HepG2 (cell line): ENCODE measurements at regions not wholly inside any gene's neighbourhood (a gene's known extent, or its start where the extent isn't known, plus 50 kb on each side); places are given as distances from the start of the nearest gene placed in this dataset.

Source experiments
- ATAC-seq: fragments of 200-7000 bp; cut with Tn5 transposase; 3 replicates; pipeline ENCODE4 v1.9.1; 2020; ENCODE audit warnings: mild to moderate bottlenecking, moderate library complexity
- BruUV-seq: library from RNA; stranded (reverse); fragments of 400-500 nt; replicated peaks from 2 replicates; lab custom pipeline; 2021; lab: Mats Ljungman, UMichigan
- CTCF ChIA-PET: fragments of 300-600 bp; formaldehyde crosslinking; extraction: SDS; loops from one replicate; lab custom pipeline; 2021; ENCODE audit warnings: low total read pairs, inconsistent platforms, low intra/inter-chr PET ratio; lab: Yijun Ruan, JAX
- POLR2A ChIA-PET: fragments of 350-600 bp; sonication (Branson Sonifier 250); formaldehyde crosslinking; loops from one replicate; lab custom pipeline; 2020; ENCODE audit warnings: antibody characterized with exemption, inconsistent platforms; lab: Yijun Ruan, JAX
- DNase-seq: peaks from one replicate; pipeline ENCODE4 v3.0.0-alpha.2; 2015; ENCODE audit warnings: low spot score
- FAIRE-seq: peaks from 3 replicates; lab custom pipeline; 2011; peaks lifted over from hg19 to GRCh38; lab: Jason Lieb, UNC
- H2AFZ ChIP-seq: one replicate; pipeline ENCODE4 v1.6.1; 2011; ENCODE audit warnings: low read length, inconsistent platforms
- H3K27ac ChIP-seq: fragments of 300-600 bp; 3 replicates; pipeline ENCODE4 v1.8.0; 2011; ENCODE audit warnings: mixed run types, mild to moderate bottlenecking, mixed read lengths, low read length, inconsistent platforms; ENCODE audit not compliant: insufficient read depth; ENCODE audit errors: extremely low read length
- H3K27me3 ChIP-seq, 2 experiments: fragments of 200-600 bp in 1 of 2; 2 replicates in 1 of 2; 3 replicates in 1 of 2; pipeline versions ENCODE4 v1.6.0 to v1.8.0; 2011; ENCODE audit warnings: low read length in 2 of 2, mild to moderate bottlenecking in 2 of 2, moderate library complexity in 2 of 2, inconsistent platforms in 1 of 2; ENCODE audit not compliant: insufficient read depth in 2 of 2, control insufficient read depth in 1 of 2
- H3K36me3 ChIP-seq, 2 experiments: fragments of 200-600 bp in 1 of 2; replicated peaks in 1 of 2; 2 replicates in 1 of 2; 3 replicates in 1 of 2; pipeline versions ENCODE4 v1.5.1 to v1.8.0; 2011; ENCODE audit warnings: low read length in 2 of 2, inconsistent platforms in 1 of 2; ENCODE audit not compliant: insufficient read depth in 2 of 2, control insufficient read depth in 1 of 2
- H3K4me1 ChIP-seq: 2 replicates; pipeline ENCODE4 v1.5.1; 2012; ENCODE audit warnings: low read length, inconsistent platforms; ENCODE audit not compliant: insufficient read depth
- H3K4me2 ChIP-seq: 2 replicates; pipeline ENCODE4 v1.6.0; 2011; ENCODE audit warnings: low read depth, low read length, inconsistent platforms
- H3K4me3 ChIP-seq, 3 experiments: fragments of 200-600 bp in 1 of 3; sonication (generic), shearing (Covaris generic) in 1 of 3; replicated peaks in 1 of 3; 2 replicates each; pipeline ENCODE4 v1.5.1; 2011 to 2016; ENCODE audit warnings: low read length in 3 of 3, inconsistent platforms in 2 of 3, low read depth in 2 of 3, mild to moderate bottlenecking in 2 of 3, control low read depth in 1 of 3, mixed read lengths in 1 of 3; ENCODE audit not compliant: insufficient read depth in 1 of 3
- H3K79me2 ChIP-seq: one replicate; pipeline ENCODE4 v1.6.1; 2011; ENCODE audit warnings: low read length, inconsistent platforms; ENCODE audit not compliant: insufficient read depth
- H3K9ac ChIP-seq: 2 replicates; pipeline ENCODE4 v1.6.0; 2011; ENCODE audit warnings: mild to moderate bottlenecking, low read depth, low read length, inconsistent platforms; ENCODE audit not compliant: insufficient read depth
- H3K9me3 ChIP-seq: 2 replicates; pipeline ENCODE4 v1.5.1; 2012; ENCODE audit warnings: mild to moderate bottlenecking, low read length
- H4K20me1 ChIP-seq: 2 replicates; pipeline ENCODE4 v1.6.0; 2011; ENCODE audit warnings: inconsistent platforms, mild to moderate bottlenecking, low read length, moderate library complexity; ENCODE audit not compliant: insufficient read depth
- CREB1 ChIP-seq, 2 experiments: fragments of 450-650 bp in 1 of 2; IDR thresholded peaks; 2 replicates each; pipeline ENCODE4 v1.6.1; 2016 to 2017; ENCODE audit warnings: control low read depth in 1 of 2, mild to moderate bottlenecking in 1 of 2, missing compliant biosample characterization in 1 of 2, missing genetic modification characterization in 1 of 2
- DPF2 ChIP-seq: sonication (generic); formaldehyde crosslinking; IDR thresholded peaks from 2 replicates; pipeline ENCODE4 v1.4.0; 2020; ENCODE audit warnings: mild to moderate bottlenecking, low read depth, missing genetic modification reagents, borderline replicate concordance
- DR1 ChIP-seq: sonication (generic); formaldehyde crosslinking; IDR thresholded peaks from 2 replicates; pipeline ENCODE4 v1.8.0; 2021; ENCODE audit warnings: mild to moderate bottlenecking, missing genetic modification reagents, inconsistent platforms
- HDAC1 ChIP-seq: sonication (generic); formaldehyde crosslinking; IDR thresholded peaks from 2 replicates; pipeline ENCODE4 v1.5.1; 2020; ENCODE audit warnings: mild to moderate bottlenecking, missing genetic modification reagents
- RCOR2 ChIP-seq: IDR thresholded peaks from 2 replicates; pipeline ENCODE4 v1.6.1; 2016; ENCODE audit warnings: missing biosample characterization, missing genetic modification reagents
- TP53 ChIP-seq: sonication (generic); formaldehyde crosslinking; conservative IDR thresholded peaks from 2 replicates; pipeline ENCODE4 v1.4.0; 2020; ENCODE audit warnings: missing genetic modification reagents
- ZBTB43 ChIP-seq: sonication (generic); formaldehyde crosslinking; conservative IDR thresholded peaks from 2 replicates; pipeline ENCODE4 v1.4.0; 2020; ENCODE audit warnings: missing genetic modification reagents
- ZHX1 ChIP-seq: sonication (generic); formaldehyde crosslinking; IDR thresholded peaks from 2 replicates; pipeline ENCODE4 v1.8.1; 2022; ENCODE audit warnings: low read depth, mild to moderate bottlenecking, missing genetic modification reagents
- ZNF326 ChIP-seq: sonication (generic); formaldehyde crosslinking; IDR thresholded peaks from 2 replicates; pipeline ENCODE4 v1.4.0; 2020; ENCODE audit warnings: missing genetic modification reagents, borderline replicate concordance
- WGBS: methylation state at CpG from one replicate; pipeline ENCODE4 v1.1.6; 2017; ENCODE audit warnings: low lambda C conversion rate; 5-methylcytosine and 5-hydroxymethylcytosine counted together
- in situ Hi-C: cut with HindIII; loops from 2 replicates; pipeline ENCODE4 v1.10.0; 2017; ENCODE audit warnings: low pct_unique_long_range_greater_than_20kb; ENCODE audit not compliant: extremely low pct_ligation_motif_present
- intact Hi-C: fragments of 100-400 bp; cut with micrococcal nuclease; formaldehyde crosslinking; loops from one replicate; pipeline ENCODE4 v1.10.0; 2022; ENCODE audit not compliant: unreplicated experiment
- TF ChIP-seq, protein P1 (sequence below): sonication (generic); formaldehyde crosslinking; IDR thresholded peaks from 2 replicates; pipeline ENCODE4 v1.5.1; 2020; ENCODE audit warnings: mild to moderate bottlenecking, missing genetic modification reagents
- TF ChIP-seq, protein P2 (sequence below): sonication (generic); formaldehyde crosslinking; IDR thresholded peaks from 2 replicates; pipeline ENCODE4 v1.8.1; 2023; ENCODE audit warnings: missing genetic modification reagents, inconsistent platforms, borderline replicate concordance

GRCh38 chr4:36753048-36753447 is 471.6 kb downstream of the DTHD1 start (continued):
- TF ChIP-seq ZNF326 (CRISPR knock-in tag): no peak
- no peak for TF ChIP-seq RCOR2 (CRISPR knock-in tag)

DNA sequence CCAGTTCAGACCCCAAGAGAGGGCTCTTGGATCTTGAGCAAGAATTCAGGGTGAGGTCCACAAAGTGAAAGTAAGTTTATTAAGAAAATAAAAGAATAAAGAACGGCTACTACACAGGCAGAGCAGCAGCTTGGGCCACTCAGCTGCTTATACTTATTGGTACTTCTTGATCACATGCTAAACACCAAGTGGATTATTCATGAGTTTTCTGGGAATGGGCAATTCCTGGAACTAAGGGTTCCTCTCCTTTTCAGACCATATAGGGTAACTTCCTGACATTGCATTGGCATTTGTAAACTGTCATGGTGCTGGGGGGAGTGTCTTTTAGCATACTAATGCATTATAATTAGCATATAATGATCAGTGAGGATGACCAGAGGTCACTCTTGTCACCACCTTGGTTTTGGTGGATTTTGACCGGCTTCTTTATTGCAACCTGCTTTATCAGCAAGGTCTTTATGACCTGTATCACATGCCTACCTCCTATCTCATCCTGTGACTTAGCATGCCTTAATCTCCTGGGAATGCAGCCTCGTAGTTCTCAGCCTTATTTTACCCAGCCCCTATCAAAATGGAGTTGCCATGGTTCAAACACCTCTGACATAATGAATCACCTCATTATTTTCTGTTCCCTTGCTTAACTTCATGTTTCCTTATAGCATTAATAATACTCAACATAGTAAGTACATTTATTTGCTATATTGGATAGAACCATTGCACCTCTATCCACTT is 476.3 kb downstream of the DTHD1 start:
- 2% methylated on average over 3 of the region's 3 CpGs for WGBS
- Histone ChIP-seq H3K79me2 (no peaks in the 10 kb centered on the region), H3K4me2 (no peak overlapping the region), H3K27ac (no peak overlapping the region), H3K9ac (no peak overlapping the region), H3K36me3 (no peaks in the 10 kb centered on the region), H3K9me3 (no peaks in the 10 kb centered on the region), H4K20me1 (no peaks in the 10 kb centered on the region), H2AFZ (no peak overlapping the region), H3K27me3 (no peaks in the 10 kb centered on the region), H3K4me1 (no peaks in the 10 kb centered on the region), H3K4me3 (no peak overlapping the region)
- POLR2A ChIA-PET: no interaction called here
- FAIRE-seq: no peak
- DNase-seq: no peak
- ATAC-seq: no peak
- intact Hi-C loops (no loop called here), in situ Hi-C loops (no loop called here)
- CTCF ChIA-PET: no interaction called here
- BruUV-seq: no TSS peak
- TF ChIP-seq CREB1 (IDR thresholded peaks at IDR 0.05) (no peak), CREB1 (CRISPR knock-in tag; IDR thresholded peaks at IDR 0.05) (no peak), TP53 (CRISPR knock-in tag) (no peak), DPF2 (no peak), ZBTB43 (no peak), DR1 (CRISPR knock-in tag) (no peak), ZHX1 (CRISPR knock-in tag) (no peak), HDAC1 (CRISPR knock-in tag) (no peak)
- TF ChIP-seq, protein P1, sequence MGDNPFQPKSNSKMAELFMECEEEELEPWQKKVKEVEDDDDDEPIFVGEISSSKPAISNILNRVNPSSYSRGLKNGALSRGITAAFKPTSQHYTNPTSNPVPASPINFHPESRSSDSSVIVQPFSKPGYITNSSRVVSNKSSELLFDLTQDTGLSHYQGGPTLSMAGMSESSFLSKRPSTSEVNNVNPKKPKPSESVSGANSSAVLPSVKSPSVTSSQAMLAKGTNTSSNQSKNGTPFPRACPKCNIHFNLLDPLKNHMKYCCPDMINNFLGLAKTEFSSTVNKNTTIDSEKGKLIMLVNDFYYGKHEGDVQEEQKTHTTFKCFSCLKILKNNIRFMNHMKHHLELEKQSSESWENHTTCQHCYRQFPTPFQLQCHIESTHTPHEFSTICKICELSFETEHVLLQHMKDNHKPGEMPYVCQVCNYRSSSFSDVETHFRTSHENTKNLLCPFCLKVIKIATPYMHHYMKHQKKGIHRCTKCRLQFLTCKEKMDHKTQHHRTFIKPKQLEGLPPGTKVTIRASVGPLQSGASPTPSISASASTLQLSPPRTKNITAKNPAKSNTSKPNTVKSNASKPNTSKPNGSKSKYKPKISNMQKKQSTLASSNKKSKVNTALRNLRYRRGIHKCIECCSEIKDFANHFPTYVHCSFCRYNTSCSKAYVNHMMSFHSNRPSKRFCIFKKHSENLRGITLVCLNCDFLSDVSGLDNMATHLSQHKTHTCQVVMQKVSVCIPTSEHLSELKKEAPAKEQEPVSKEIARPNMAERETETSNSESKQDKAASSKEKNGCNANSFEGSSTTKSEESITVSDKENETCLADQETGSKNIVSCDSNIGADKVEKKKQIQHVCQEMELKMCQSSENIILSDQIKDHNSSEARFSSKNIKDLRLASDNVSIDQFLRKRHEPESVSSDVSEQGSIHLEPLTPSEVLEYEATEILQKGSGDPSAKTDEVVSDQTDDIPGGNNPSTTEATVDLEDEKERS (CRISPR knock-in tag): no peak
- TF ChIP-seq, protein P2, sequence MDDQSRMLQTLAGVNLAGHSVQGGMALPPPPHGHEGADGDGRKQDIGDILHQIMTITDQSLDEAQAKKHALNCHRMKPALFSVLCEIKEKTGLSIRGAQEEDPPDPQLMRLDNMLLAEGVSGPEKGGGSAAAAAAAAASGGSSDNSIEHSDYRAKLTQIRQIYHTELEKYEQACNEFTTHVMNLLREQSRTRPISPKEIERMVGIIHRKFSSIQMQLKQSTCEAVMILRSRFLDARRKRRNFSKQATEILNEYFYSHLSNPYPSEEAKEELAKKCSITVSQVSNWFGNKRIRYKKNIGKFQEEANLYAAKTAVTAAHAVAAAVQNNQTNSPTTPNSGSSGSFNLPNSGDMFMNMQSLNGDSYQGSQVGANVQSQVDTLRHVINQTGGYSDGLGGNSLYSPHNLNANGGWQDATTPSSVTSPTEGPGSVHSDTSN: no peak
